NK-92 (cell line): ENCODE measurements at regions not wholly inside any gene's neighbourhood (a gene's known extent, or its start where the extent isn't known, plus 50 kb on each side); places are given as distances from the start of the nearest gene placed in this dataset.
"Not testable (repeated sequence)": the region's sequence is repeated elsewhere in the genome, so short reads cannot be mapped to it uniquely, and the experiment has no call there.

ENCODE experiments used
- DNase-seq: peaks from one replicate; lab custom pipeline; 2025; ENCODE audit not compliant: unreplicated experiment; lab: John Stamatoyannopoulos, UW

DNA sequence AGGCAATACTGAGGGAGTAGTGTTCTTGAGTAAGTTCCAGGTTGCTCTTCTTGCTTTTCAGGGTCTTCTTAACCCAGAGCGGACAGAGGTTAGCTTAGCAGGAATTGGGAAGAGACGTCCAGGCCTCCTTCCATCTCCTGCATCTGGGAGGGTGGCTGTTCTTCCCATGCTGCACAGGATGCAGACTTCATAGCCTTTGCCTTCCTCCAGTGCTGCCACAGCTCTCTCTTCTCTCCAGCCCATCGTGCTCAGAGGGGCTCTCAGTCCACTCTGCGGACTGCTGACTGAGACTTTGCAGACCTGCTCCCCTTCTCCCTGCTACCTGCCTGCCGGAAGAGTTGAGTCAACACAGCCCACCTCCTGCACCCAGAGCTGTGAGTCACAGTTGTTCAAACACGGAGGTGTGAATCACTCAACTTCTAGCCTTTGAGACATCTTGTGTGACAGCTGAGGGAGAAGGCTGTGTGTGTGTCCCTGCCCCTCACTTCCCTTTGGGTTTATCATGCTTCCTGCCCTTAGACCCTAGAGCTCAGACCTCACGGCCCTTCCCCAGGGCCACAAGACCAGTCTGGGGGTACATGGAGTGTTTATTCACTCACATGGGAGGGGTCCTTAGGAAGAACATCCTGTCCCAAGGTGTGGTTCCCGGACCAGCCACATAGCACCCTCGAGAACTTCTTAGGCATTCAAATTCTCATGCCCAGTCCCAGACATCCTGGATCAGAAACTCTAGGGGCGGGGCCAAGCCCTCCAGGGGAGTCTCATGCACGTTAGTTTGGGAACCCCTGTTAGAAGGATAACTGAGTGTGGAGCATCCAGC, 158.3 kb upstream of the CACNA1E start:
- DNase-seq = no peak

DNA sequence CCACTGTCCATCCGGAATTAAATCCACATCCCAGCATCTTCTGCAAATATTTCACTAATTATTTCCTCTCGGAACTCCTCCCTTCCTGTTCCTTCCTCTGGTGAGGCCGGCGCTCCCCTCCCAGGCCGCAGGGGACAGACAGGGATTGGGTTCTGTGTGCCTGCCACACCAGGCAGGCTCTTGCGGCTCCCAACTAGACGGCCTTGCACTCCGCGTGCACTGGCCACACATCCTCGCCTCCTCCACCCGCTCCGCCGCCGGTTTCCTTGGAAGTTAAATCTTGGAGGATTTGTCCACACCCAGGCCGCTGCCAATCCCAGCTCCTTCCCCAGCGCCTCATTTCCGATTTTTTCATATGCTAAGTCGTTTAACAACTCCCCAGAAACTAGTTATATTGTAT, 157.6 kb upstream of the CACNA1E start:
- not testable (repeated sequence) for DNase-seq

DNA sequence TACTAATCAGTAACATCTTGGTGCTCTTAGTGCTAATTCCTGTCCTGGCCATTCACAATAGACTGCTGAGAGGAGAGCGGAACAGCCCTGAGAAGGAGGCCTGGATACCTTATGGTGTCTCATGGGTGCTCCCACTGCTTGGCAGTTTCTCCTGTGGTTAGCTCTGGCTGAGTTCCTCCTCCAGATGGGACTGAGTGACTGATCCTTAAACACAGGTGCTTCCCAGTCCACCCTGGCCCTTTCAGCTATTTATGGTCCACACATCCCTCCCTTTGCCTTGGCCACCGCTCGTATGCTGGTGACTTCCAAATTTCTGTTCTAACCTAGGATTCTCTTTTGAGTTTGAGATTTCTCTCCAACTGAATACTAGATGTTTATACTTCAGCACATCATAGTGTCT, 157.0 kb upstream of the CACNA1E start:
- no peak for DNase-seq

DNA sequence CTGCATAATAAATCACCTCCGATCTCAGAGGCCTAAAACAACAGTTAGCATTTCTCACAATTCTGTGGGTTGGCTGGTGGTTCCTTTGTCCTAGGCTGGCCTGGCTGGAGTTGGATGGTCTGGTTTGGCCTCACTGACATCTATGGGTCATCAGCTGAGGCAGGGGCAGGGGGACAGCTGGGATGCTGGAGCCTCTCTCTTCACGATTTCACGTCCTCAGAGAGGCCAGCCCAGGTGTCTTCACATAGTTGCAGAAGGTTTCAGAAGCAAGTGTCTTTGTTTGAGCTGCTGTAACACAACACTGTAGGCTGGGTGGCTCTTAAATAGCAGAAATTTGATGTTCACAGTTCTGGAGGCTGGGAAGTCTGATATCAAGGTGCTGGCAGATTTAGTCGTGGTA, 155.5 kb upstream of the CACNA1E start:
- DNase-seq = no peak

DNA sequence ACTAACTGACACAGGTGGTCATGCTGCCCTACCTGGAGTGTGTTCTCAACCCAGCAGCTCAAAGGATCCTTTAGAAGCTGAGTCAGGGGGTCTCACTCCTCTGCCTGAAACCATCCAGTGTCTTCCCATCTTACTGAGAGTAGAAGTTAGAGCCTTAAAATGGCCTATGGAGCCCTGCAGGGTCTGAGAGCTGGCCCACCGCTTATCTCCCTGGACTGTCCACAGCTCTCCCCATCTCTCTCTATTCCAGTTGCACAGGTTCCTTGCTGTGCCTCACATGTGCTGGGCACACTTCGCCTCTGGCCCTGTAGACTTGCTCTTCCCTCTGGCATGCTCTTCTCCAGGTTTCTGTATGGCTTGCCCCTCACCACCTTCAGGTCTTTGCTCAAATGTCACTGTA, 148.6 kb upstream of the CACNA1E start:
- no peak for DNase-seq

DNA sequence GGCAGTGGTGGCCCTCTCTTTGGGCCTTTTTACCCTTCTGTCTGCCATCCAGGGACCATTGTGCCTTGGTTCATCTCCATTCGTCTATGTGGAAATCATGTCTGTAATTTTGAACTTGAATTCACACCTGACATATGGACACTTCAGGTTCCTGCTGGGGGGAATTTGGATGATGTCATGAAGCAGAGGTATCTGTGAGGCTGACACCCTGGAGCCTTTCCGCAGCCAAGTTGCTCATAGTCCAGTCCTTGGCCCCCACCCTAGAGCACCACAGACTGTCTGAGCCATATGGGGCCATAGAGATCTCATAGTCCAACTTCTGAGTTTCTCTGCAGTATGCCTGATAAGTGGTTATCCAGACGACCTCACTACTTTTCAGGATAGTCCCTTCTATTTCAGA, 147.7 kb upstream of the CACNA1E start:
- DNase-seq = no peak

DNA sequence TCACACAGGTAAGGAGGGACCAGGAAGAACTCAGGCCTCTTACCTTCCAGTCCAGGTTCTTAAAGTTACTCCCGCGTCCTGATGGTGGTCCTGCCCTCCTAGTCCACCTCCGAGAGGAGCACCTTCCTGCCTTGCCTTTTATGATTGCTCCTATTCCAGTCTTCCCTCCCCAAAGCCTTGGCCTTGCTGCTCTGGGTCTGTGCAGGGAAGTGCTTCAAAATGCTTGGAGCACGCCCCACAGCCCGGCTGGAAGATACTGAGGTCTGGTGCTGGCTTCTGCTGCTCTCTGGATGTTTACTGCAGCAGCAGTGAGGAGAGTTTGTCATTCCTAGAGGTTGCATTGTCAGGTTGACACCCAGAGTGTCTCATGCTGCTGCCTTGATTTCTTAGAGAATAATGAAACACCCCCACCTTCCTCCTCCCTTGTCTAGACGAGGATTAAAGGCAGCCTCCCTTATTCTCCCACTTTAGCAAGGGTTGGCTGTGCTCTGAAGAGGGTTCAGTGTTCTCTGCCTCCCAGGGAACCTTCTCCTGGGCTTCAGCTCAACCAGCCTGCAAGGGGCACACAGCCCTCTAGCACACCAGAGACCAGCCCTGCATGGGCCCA, 142.2 kb upstream of the CACNA1E start:
- no peak for DNase-seq

DNA sequence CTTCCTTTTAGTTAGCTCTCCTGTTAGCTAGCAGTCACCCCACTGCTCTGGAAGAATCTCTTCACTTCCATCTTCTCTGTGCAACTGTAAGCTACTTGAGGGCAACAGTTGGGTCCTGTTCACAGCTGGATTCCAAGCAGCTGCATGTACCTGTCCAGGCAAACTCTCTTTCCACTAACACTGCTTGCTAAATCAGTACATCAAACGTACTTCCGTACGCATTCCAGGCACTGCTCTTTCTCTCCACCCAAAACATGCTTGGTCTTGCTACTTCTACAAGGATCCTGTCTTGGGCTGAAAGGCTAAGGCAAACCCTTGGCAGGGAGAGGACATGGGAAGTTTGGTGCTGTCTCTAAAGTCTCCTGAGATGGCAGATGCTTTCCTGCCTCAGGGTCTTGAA, 139.2 kb upstream of the CACNA1E start:
- no peak for DNase-seq

DNA sequence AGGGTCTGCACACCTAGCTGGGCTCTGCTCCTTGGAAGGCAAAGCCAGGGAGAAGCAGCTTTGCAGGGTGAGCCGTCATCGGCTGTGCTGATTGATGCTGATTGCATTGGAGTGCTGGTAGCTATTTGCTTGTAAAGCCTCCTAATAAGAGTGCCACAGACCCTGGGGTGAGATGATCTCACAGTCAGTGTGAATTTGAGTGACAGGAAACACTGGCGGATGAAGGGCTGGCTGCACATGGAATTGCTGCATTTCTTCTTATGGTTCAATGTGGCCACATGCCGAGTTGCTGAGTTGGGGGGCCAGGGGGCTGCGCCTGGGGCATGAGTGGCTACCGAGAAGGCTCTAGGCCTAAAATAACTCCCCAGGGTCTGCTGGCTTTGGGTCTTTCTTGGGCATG, 138.2 kb upstream of the CACNA1E start:
- DNase-seq = no peak

DNA sequence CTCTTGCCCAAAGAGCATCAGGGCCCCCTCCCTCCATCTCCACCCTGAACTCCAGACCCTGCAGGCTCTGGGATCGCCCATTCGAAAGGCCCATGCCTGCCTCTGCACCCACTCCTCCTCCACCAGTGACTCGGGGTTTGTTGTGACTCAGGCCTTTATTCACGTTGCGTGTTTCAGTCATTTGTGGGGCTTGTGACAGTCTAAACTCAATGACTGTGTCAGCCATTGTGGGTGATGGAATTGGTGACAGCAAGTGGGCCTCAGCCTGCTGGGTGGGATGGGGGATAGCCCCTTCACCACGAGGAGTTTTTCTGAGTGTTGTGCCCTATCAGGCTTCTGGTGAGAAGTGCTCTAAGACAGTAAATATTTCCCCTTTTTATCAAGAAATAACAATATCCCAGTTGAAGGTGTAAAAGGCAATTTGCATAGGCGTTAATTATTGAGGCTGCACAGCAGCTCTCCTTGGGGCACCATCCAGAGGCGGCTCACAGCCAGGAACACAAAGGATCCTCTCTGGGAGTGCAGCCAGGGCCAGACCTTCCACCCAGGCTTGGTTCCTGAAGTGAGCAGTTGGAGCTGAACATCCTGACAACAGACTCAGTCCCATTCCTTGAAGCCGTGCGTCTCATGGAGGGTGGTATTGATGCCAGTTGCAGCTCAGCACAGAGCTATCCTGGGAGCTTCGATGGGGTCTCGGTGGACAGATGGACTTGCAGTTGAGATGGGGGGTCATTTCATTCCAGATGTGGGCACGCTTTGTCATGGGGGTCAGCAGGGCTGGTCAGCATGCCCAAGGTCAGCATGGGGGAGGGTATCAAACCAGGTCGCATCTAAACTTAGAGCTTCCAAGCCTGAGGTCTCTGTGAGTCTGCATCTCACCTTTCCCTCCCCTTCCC, 135.6 kb upstream of the CACNA1E start:
- DNase-seq = no peak

DNA sequence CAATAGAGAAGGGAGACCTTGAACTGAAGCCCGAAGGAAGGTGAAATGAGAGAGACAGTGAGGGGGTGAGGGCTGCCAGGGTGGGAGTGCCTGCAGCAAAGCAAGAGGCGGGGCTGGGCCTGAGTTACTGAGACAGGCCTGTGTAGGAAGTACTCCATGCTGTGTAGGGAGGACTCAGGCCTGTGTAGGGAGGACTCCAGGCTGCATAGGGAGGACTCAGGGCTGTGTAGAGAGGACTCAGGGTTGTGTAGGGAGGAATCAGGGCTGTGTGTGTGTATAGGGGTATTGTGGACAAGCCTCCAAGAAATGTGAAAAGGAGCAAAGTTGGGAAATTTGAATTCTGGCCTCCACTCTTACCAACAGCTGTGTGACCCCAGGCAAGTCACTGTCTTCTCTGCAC, 133.8 kb upstream of the CACNA1E start:
- no peak for DNase-seq

DNA sequence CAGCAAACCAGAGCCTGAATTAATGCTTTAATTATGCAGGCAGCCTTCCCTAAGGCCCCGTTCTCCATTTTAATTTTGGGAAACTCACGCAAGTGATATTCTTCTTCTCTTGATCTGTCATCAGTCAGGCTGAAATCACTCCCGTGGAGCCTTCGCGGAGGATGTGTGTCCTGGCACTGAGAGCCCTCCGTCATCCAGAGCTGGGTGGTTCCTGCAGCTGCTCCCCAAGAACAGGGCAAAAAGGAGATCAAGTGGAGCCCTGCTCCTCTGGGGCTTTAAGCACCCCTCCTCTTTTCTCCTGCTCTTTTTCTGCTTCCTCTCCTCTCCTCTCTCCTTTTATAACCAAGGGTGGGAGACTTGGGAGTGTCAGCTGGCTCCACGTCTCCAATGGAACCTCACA, 133.2 kb upstream of the CACNA1E start:
- no peak for DNase-seq

DNA sequence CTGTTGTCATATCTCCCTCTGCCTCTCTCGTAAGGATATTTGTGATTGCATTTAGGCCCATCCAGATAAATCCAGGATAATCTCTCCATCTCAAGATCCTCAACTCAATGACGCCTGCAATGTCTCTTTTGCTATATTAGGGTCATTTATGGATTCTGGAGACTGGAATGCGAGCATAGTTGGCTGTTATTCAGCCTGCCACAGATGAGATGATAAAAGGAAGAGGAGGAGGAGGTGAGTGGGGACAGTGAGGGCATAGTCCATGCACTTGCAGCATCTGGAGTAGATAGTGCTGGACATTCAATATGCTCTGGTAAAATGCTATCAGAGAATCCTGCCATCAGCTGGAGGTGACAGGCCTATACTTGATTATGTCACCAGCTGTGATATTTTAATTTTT, 131.6 kb upstream of the CACNA1E start:
- no peak for DNase-seq

DNA sequence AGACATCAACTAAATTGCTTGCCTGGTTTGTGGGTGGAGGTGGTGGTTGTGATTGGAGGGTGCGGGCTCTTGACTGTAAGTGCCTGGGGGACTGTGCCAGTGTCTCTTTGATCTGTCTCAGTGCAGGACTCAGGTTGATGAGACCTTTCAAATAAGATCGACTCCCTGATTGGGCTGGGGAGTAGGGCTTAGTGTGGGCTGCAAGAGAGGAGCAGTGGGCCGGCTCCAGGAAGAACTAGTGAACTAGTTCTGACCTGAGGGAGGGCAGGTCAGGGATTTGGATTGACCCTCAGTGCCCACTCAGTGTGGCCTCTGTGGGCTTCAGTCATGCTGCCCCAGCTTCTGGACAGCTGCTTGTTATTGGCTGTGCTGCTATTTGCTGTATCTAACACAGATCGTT, 130.6 kb upstream of the CACNA1E start:
- DNase-seq = no peak

DNA sequence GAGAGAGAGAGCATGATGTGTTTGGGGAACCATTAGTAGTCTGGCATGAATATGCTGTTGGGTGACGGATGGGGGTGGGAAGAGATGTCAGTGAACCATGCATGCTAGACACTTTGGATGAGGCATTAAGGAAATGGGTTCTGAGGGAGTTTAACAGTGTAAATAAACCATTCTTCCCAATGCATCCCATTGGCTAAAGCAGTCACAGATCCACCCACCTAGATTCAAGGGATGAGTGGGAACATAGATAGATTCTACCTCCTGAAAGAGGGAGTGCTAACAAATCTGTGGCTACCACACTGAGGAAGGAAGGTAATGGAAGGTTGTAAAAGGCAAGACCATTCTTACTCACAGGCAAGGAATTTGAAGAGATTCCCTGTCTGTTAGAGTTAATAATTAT, 129.8 kb upstream of the CACNA1E start:
- DNase-seq = no peak

DNA sequence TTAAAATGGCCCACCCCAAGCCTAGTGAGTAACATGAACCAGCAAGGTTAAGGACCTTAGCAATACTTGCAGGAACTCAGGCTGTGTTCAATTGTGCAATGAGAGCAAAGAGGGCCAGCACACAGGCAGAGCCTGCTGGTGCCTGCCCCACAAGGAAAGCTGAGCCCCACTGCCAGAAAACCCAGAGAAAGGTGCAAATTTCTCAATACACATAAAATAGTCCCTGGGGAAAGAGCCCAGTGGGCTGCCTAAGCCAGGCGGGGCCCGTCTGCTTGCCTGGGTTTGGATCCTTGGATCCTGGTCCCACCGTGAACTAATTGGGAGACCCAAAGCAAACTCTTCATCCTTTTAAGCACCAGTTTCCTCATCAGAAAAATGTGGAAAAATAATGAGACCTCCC, 128.5 kb upstream of the CACNA1E start:
- no peak for DNase-seq

DNA sequence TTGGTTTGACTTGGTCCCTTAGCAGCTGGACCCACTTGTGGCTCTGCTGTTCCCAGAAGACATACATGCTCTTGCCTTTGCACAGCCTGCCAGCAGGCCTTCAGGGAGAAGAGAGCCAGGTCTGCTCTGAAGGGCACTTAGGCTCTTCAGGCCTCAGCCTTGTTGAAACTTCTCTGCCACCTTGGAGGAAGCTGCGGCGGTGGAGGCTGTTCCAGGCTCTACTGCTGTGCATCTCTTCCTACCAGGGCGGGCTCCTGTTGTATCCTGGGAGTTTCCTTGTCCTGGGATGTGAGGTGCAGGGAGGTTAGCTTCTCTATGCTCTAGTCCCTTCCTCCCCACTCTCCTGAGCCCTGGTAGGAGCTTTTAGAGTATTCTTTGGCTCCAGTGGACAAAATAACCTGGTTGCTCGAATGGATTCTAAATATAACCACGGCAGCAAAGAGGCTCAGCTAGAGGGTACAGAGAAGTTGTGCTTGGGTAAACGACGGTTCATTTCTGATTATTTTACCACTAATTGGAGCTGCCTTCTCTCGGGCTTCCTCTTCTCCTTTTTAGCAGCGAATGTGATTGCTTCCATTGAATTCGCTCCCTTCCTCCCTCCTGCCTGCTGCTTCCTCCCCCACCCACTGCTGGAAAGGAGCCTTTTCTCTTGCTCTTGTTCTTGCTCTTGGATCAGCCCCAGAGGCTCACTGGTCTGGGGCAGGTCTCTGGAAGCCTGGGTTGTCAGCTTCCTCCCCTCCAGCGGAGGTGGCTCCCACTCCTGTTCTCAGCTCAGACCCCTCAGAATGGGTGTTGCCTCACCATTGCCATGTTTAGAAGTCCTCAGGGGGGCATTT, 126.6 kb upstream of the CACNA1E start:
- DNase-seq = no peak

DNA sequence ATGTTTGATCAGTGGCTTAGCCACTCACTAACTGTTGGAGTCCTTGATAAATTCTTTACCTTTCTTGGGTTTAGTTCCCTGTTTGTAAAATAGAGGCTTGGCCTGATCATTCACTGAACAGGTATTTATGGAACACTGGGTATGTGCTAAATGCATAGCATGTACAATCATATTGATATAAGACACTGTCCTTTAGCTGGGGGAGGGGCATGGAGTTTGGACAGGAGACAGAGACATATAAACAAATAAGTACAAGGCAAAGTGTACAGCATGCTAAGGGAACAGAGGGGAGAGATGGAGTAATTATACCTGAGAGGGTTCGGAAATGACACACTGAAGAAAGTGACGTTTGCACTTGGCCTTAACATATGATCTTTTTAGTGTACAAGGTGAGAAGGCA, 124.3 kb upstream of the CACNA1E start:
- DNase-seq = no peak

DNA sequence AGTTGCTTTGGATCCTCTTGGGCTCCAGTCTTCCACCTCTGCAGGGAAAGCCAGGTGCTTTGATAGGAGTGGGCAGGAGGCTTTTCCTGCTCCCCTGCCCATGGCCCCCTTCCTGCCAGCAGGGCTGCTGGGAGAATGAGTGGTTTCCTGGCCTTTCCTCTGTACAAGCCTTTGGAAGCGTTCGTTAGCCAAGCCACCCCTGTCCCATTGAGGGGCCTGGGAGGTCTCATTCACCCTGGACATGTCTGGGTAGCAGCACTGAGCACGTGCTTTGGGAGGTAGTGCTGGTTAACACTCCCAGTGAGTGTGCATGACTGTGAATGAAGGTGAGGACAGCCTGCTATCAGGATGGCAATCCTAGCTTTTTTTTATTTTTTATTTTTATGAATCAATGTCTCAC, 118.5 kb upstream of the CACNA1E start:
- DNase-seq = no peak

DNA sequence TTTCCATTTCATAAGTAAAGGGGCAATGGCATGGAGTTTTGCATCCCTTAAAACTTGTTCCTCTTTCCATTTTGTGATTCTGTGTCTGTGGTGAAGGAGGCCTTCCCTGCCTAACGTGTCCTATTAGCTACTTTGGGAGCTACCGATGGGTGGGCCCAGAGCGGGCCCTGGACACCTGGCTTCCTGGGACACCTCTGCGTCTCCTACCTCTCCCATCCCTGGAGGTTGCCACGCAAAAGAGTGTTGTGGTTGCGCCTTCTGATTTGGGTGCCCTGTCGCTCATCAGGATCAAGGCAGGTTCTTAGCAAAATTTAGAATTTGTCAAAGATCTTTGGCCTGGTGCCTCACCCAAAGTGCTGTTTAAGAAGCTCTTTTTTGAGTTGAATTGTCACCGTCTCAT, 116.4 kb upstream of the CACNA1E start:
- no peak for DNase-seq

DNA sequence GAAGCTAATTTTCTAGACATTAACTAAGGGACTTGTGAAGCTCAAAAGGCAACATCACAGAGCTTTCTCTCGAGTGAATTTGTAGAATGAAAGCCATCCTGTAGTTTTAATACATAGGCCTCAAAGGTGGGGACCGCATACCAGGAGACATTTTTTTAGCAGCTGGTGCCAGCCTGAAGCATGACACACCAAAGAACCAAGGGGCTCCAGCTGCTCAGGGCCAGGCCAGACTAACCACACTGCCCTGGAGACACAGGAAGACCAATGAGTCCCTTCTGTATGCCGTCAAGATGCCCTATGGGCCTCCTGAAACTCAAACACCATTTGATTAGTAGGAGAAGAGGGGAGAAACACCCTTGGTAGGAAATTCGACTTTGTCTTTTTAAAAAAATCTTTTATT, 113.9 kb upstream of the CACNA1E start:
- DNase-seq = no peak
